Fibroblast of pulmonary artery (primary cell): ENCODE measurements at regions not wholly inside any gene's neighbourhood (a gene's known extent, or its start where the extent isn't known, plus 50 kb on each side); places are given as distances from the start of the nearest gene placed in this dataset.

Experiments
- DNase-seq: peaks from one replicate; pipeline ENCODE4 v3.0.0-alpha.2; 2010; ENCODE audit warnings: low read depth
- H3K4me3 ChIP-seq: replicated peaks from 2 replicates; pipeline ENCODE4 v1.5.1; 2011; ENCODE audit warnings: low read depth, mild to moderate bottlenecking, control low read depth, low read length, moderate library complexity
- CTCF ChIP-seq: IDR thresholded peaks from 2 replicates; pipeline ENCODE4 v1.5.1; 2011; ENCODE audit warnings: mild to moderate bottlenecking, control low read depth, low read length, inconsistent platforms; ENCODE audit errors: missing control alignments

DNA sequence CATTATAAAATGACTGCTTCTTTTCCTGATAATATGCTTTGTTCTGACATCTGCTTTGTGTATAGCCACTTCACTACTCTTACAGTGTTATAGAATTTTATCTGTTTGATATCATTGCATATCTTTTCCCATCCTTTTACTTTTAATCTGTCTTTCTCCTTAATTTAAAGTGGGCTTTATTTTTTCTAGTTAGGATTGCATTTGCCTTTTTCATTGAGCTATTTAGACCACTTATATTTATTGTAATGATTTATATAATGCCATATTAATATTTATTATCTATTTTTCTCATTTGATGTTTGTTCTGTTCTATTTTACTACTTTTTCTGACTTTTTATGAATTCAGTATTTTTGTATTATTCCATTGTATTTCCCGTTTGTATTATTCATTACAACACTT is 758.7 kb downstream of the TMEM182 start:
- TF ChIP-seq CTCF = no peak
- no peak overlapping the region for H3K4me3 ChIP-seq
- no peak for DNase-seq

DNA sequence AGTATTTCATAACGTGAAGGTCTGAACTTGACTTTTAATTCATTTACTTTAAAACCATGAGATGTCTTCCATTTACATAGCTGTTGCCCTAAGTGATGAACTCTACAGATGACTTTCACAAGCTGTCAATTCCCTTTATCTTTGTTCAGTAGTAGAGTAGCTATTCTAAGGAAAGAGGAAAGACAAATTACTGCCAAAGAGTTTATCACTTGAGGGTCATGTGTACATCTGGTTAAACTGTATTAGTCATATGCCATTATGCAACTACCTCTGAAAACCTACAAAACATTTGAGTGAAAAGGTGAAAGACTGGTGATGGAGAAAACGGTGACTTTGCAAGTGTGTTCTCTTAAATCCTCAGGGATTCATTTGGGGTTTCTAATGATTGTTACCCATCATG is 763.9 kb downstream of the TMEM182 start:
- no peak for TF ChIP-seq CTCF
- DNase-seq = no peak
- H3K4me3 ChIP-seq = no peak overlapping the region

GRCh38 chr2:103526757-103527156 is 764.9 kb downstream of the TMEM182 start:
- TF ChIP-seq CTCF = no peak
- no peak for DNase-seq
- no peak overlapping the region for H3K4me3 ChIP-seq

DNA sequence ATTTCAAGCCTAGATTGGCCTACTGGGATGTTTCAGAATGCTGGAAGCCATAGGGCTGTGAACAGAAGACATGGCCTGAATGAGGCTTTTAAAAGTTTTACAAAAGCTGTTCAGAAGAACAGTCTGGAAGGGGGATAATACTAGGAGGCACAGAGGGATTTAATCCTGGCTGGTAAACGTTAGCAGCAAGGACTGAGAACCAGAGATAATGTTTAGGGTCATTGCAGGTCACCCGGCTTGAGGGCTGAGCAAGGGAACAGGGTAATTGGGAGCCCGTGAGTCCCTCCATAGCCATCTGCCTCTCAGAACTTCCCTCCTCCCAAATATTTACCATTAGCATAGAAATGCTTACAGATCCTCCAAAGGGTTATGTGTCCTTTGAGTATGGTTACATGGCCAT is 765.4 kb downstream of the TMEM182 start:
- no peak overlapping the region for H3K4me3 ChIP-seq
- no peak for DNase-seq
- no peak for TF ChIP-seq CTCF

DNA sequence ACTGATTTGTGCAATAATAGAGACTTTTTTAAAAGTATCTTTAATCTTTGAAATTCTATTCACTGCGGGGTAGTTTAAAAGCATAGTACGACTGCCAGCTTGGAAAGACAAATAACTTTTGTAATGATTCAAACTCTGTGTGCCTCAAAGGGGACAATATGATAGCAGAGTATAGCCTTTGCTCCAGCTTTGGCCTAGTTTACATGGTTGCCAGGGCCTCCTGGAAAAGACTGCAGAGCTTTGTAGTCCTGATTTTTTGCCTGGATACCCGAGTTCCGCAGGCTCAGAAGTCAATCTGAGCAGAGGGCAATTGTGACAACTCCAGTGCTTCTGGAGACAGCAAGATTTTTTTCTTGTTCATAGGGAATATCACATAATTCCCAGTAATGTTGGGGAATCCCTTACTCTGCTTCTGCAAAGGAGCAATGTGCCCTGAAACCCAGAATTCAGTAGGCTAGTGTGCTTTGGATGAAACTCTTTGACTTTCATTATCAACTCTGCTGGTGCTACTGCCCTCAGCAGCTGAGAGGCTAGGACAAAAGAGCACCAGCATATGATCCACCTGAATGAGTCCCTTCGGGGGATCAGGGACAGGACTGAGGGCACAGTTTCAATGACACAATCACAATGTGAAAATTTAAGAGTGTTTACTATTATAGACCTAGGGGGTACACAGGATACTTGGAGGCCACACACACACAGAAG is 768.1 kb downstream of the TMEM182 start:
- TF ChIP-seq CTCF = no peak
- no peak overlapping the region for H3K4me3 ChIP-seq
- no peak for DNase-seq

- no peak for DNase-seq
- no peak overlapping the region for H3K4me3 ChIP-seq
- TF ChIP-seq CTCF = no peak
These were observed 790.9 kb downstream of the TMEM182 start for GRCh38 chr2:103552775-103553174.

DNA sequence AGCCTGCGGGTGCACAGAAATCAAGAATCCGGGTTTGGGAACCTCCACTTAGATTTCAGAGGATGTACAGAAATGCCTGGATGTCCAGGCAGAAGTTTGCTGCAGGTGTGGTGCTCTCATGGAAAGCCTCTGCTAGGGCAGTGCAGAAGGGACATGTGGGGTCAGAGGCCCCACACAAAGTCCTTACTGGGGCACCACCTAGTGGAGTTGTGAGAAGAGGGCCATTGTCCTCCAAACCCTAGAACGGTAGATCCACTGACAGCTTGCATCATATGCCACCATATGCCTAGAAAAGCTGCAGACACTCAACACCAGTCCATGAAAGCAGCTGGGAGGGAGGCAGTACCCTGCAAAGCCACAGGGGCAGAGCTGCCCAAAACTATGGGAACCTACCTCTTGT is 833.0 kb downstream of the TMEM182 start:
- TF ChIP-seq CTCF = no peak
- DNase-seq = no peak

More for the DNA sequence above, 833.0 kb downstream of the TMEM182 start:
- no peak overlapping the region for H3K4me3 ChIP-seq
